Suprapubic skin (tissue), 4 donors: ENCODE measurements at regions not wholly inside any gene's neighbourhood (a gene's known extent, or its start where the extent isn't known, plus 50 kb on each side); places are given as distances from the start of the nearest gene placed in this dataset.

ENCODE experiments used
- DNase-seq, 2 donors: peaks; one replicate each; pipeline ENCODE4 v3.0.0-alpha.2; 2019; ENCODE audit warnings: low spot score in 2 of 2
- H3K27ac ChIP-seq: fragments of 200-600 bp; sonication (generic); one replicate; pipeline ENCODE4 v1.5.1; 2019
- H3K27me3 ChIP-seq: fragments of 200-600 bp; sonication (generic); one replicate; pipeline ENCODE4 v1.5.1; 2019
- H3K36me3 ChIP-seq: fragments of 200-600 bp; sonication (generic); one replicate; pipeline ENCODE4 v1.5.1; 2019
- H3K4me1 ChIP-seq: fragments of 200-600 bp; sonication (generic); one replicate; pipeline ENCODE4 v1.5.1; 2019
- H3K4me3 ChIP-seq: fragments of 200-600 bp; sonication (generic); one replicate; pipeline ENCODE4 v1.5.1; 2019; ENCODE audit warnings: mild to moderate bottlenecking
- H3K9me3 ChIP-seq: fragments of 200-600 bp; sonication (generic); one replicate; pipeline ENCODE4 v1.5.1; 2019
- CTCF ChIP-seq, 2 donors: fragments of 200-600 bp in 1 of 2; fragments of 450-650 bp in 1 of 2; sonication (generic) in 1 of 2; IDR thresholded peaks; one replicate each; pipeline ENCODE4 v1.5.1; 2016 to 2019; ENCODE audit warnings: antibody characterized with exemption in 2 of 2, mild to moderate bottlenecking in 1 of 2, moderate library complexity in 1 of 2
- EP300 ChIP-seq: sonication (generic); formaldehyde crosslinking; IDR thresholded peaks from one replicate; pipeline ENCODE4 v1.6.1; 2017; ENCODE audit warnings: antibody characterized with exemption
- POLR2A ChIP-seq, 2 donors: fragments of 450-650 bp; IDR thresholded peaks; one replicate each; pipeline ENCODE4 v1.6.1; 2017; ENCODE audit warnings: antibody characterized with exemption in 2 of 2, mild to moderate bottlenecking in 2 of 2, moderate library complexity in 2 of 2
- POLR2AphosphoS5 ChIP-seq, 3 donors: sonication (generic); formaldehyde crosslinking; IDR thresholded peaks; one replicate each; pipeline ENCODE4 v1.6.1; 2017; ENCODE audit warnings: antibody characterized with exemption in 3 of 3
- WGBS: methylation state at CpG from one replicate; pipeline ENCODE4 v1.1.5; 2018; 5-methylcytosine and 5-hydroxymethylcytosine counted together

DNA sequence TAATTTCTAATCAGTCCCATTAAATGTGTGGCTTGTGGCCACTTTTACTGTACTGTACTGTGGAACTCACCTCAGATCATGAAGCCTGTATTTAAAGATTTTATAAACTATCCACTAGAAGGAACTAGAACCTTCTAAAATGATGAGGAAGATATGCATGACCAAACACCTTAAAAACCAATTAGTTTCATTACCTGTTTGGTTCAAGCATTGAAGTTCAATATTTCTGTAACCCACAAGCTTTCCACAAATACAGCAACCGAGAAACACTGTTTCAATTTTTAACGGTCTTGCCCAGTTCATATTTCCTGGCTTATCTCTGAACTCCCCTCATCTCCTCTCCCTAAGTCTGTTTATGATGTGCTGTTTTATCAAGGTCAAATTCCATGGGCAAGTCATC, 264.3 kb upstream of the PLD5 start:
- WGBS = 42% methylated on average over 2 of the region's 2 CpGs
- TF ChIP-seq CTCF (IDR thresholded peaks at IDR 0.05) (no peak), POLR2AphosphoS5 (IDR thresholded peaks at IDR 0.05) (no peak), EP300 (no peak), POLR2A (IDR thresholded peaks at IDR 0.05) (no peak)
- H3K9me3 ChIP-seq = no peaks in the 10 kb centered on the region

GRCh38 chr1:242787968-242788367, 263.5 kb upstream of the PLD5 start:
- H3K4me3 ChIP-seq = no peak overlapping the region
- H3K36me3 ChIP-seq = no peaks in the 10 kb centered on the region
- 45% methylated on average over 2 of the region's 2 CpGs for WGBS
- no peak for DNase-seq
- H3K4me1 ChIP-seq = no peaks in the 10 kb centered on the region
- TF ChIP-seq CTCF (IDR thresholded peaks at IDR 0.05) = no peak
- TF ChIP-seq POLR2A (IDR thresholded peaks at IDR 0.05) = no peak
- no peak for TF ChIP-seq EP300
- no peak for TF ChIP-seq POLR2AphosphoS5 (IDR thresholded peaks at IDR 0.05)
- H3K27me3 ChIP-seq = no peaks in the 10 kb centered on the region
- H3K9me3 ChIP-seq = no peaks in the 10 kb centered on the region
- H3K27ac ChIP-seq = no peak overlapping the region

More for the DNA sequence above, 264.3 kb upstream of the PLD5 start:
- no peak overlapping the region for H3K4me3 ChIP-seq
- no peaks in the 10 kb centered on the region for H3K27me3 ChIP-seq
- H3K36me3 ChIP-seq = no peaks in the 10 kb centered on the region
- no peak for DNase-seq
- H3K4me1 ChIP-seq = no peaks in the 10 kb centered on the region
- H3K27ac ChIP-seq = no peak overlapping the region

DNA sequence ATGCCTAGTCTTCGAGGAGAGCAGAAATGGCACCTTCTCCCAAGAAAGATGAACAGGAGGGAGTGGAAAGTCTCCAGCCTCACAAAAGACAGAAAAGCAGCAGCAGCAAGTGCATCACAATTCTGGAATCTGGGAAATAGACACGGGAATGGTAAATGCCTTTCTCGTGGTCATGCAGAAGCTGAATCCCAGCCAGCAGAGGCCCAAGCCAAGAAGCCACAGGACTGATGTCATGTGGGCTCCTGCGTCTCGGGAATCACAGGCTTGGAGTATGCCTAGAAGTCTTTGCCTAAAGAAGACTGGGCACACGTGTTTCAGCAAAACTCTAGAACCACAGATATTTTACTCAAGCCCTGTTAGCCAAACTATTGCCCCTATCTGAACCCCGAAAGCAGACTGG, 260.3 kb upstream of the PLD5 start:
- WGBS = 64% methylated on average over 6 of the region's 7 CpGs
- no peaks in the 10 kb centered on the region for H3K27me3 ChIP-seq

DNA sequence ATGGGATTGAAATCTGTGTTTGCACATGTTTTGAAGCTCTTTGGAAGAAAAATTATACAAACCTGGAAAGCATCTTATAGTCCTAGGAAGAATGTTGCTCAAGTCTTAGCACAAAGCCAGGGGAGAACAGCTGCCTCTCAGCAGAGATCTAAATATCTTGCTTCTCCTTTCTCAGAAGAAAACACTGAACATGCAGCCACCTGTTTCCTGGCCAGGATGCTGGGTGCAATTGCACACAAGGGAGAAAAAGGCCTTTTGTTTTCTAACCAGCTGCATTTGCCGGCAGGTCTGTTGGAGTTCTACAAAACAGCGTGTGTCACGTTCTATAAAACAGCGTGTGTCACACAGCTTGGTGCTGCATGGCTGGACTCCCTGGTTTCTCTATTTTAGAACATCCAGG, 259.6 kb upstream of the PLD5 start:
- DNase-seq = no peak
- TF ChIP-seq CTCF (IDR thresholded peaks at IDR 0.05) (no peak), POLR2A (IDR thresholded peaks at IDR 0.05) (no peak), POLR2AphosphoS5 (IDR thresholded peaks at IDR 0.05) (no peak), EP300 (no peak)
- no peaks in the 10 kb centered on the region for H3K27me3 ChIP-seq
- no peaks in the 10 kb centered on the region for H3K4me1 ChIP-seq
- no peak overlapping the region for H3K4me3 ChIP-seq
- no peak overlapping the region for H3K27ac ChIP-seq
- H3K9me3 ChIP-seq = no peaks in the 10 kb centered on the region
- WGBS = 49% methylated on average over 4 of the region's 4 CpGs
- H3K36me3 ChIP-seq = no peaks in the 10 kb centered on the region

More for the DNA sequence above, 260.3 kb upstream of the PLD5 start:
- TF ChIP-seq POLR2A (IDR thresholded peaks at IDR 0.05) (no peak), POLR2AphosphoS5 (IDR thresholded peaks at IDR 0.05) (no peak), EP300 (no peak), CTCF (IDR thresholded peaks at IDR 0.05) (no peak)
- no peaks in the 10 kb centered on the region for H3K36me3 ChIP-seq
- H3K4me1 ChIP-seq = no peaks in the 10 kb centered on the region
- H3K4me3 ChIP-seq = no peak overlapping the region
- no peak for DNase-seq
- no peaks in the 10 kb centered on the region for H3K9me3 ChIP-seq
- H3K27ac ChIP-seq = no peak overlapping the region

DNA sequence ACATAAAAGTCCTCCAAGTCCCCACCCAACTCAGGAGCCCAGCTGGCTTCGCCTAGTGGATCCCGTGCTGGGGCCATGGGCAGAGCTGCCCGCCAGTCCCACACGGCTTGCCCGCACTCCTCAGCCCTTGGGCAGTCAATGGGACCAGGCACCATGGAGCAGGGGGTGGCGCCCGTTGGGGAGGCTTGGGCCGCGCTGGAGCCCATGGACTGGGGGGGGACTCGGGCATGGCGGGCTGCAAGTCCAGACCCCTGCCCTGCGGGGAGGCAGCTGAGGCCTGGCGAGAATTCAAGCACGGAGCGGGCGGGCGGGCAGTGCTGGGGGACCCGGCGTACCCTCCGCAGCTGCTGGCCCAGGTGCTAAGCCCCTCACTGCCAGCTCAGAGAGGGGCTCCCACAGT, 249.8 kb upstream of the PLD5 start:
- no peak for TF ChIP-seq EP300
- 95% methylated on average over 11 of the region's 20 CpGs for WGBS
- Histone ChIP-seq H3K9me3 (peaks cover 3% of the 10 kb centered on the region), H3K4me3 (no peak overlapping the region), H3K27me3 (no peaks in the 10 kb centered on the region), H3K4me1 (no peaks in the 10 kb centered on the region), H3K36me3 (no peaks in the 10 kb centered on the region), H3K27ac (no peak overlapping the region)
- DNase-seq = peak in 1 of 2 donors; percentile 75

- 71% methylated on average over 1 of the region's 1 CpG for WGBS
- H3K27ac ChIP-seq = no peak overlapping the region
- no peaks in the 10 kb centered on the region for H3K4me1 ChIP-seq
- H3K36me3 ChIP-seq = no peaks in the 10 kb centered on the region
- H3K27me3 ChIP-seq = no peaks in the 10 kb centered on the region
- DNase-seq = no peak
- peaks cover 3% of the 10 kb centered on the region for H3K9me3 ChIP-seq
- no peak overlapping the region for H3K4me3 ChIP-seq
- TF ChIP-seq CTCF (IDR thresholded peaks at IDR 0.05) = no peak
- TF ChIP-seq POLR2AphosphoS5 (IDR thresholded peaks at IDR 0.05) = no peak
- no peak for TF ChIP-seq EP300
Measured at GRCh38 chr1:242770366-242770765, 245.9 kb upstream of the PLD5 start.
